ENCODE measurements at regions not wholly inside any gene's neighbourhood (a gene's known extent, or its start where the extent isn't known, plus 50 kb on each side); places are given as distances from the start of the nearest gene placed in this dataset.

DNA sequence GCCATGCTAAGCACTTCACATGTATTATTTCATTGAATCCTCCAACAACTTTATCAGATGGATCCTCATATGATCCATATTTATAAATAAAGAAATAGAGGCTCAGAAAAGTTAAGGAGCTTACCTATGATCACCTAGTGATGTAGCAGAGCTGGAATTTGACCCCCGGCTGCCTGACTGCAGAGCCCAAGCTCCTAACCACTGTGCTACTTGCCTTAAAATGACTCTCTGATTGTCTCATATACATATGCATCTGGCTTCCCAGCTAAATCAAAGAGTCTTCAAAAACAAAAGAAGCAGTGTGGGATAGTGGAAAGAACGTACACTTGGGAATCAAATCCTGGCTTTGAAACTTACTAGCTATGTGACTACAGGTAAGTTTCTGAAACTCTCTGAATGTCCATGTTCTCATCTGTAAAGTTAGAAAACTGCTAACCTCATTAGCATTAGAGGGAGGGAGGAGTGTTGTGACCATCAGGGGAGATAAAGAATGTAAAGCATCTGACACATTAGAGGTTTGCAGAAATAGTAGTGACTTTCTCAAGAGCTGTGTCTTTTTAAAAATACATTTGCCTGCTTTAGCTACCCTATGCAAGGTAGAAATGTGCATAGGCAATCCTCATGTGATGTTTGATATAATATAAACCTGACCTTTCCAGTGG lies 67.2 kb upstream of the BARHL2 start:
- H3K36me3 Mint-ChIP-seq (ENCODE audit: low read depth): peaks cover 2% of the 10 kb centered on the region
- peaks cover 29% of the 10 kb centered on the region for H3K27me3 Mint-ChIP-seq
- no peaks in the 10 kb centered on the region for H3K4me1 Mint-ChIP-seq
- ATAC-seq (no peak), DNase-seq (no peak)
- H3K9me3 ChIP-seq (ENCODE audit: control insufficient read depth, low read length, poor library complexity, severe bottlenecking): no peaks in the 10 kb centered on the region
- no peak overlapping the region for H3K27ac Mint-ChIP-seq
- H3K4me3 Mint-ChIP-seq: no peak overlapping the region

DNA sequence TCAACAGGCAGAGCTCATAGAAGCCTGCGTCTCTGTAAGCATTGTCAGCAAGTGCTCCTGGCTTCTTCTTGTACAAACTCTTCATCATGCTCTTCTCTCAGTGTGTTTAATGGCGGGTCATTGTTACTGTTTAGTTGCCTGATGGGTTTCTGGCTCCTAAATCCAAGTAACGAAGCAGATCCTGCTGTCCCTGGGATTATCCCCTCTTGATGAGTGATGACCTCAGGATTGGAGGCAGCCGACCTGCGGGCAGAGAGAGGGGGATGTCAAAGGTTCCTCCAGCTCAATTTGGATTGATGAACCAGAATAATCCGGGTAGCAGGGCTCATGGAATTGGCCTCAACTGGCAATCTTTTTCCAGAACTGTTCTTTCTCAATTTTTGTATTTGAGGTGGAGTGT lies 66.1 kb upstream of the BARHL2 start:
- no peak for DNase-seq
- Mint-ChIP-seq H3K4me1 (no peaks in the 10 kb centered on the region), H3K27me3 (peaks cover 29% of the 10 kb centered on the region), H3K27ac (no peak overlapping the region), H3K36me3 (ENCODE audit: low read depth) (peaks cover 2% of the 10 kb centered on the region), H3K4me3 (no peak overlapping the region)
- H3K9me3 ChIP-seq (ENCODE audit: control insufficient read depth, low read length, poor library complexity, severe bottlenecking): no peaks in the 10 kb centered on the region
- ATAC-seq: no peak

DNA sequence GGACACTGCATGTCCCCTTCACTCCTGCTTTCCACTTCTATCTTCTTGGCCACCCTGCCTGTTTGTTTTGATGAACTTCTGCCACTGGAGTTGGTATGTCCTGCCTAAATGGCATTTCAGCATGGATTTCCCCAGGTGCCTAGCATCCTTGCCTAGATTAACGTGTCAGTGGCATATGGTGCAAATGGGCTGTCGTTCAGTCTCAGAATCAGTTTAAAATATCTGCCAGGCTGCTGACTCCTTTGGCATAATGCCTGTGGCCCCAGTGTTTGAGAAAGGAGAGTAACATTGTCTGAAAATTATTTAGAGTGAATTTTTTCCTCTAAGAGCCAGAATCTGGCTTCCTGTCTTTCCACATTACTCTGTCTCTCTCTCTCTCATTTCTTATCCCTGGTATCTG lies 64.9 kb upstream of the BARHL2 start:
- Mint-ChIP-seq H3K4me1 (no peaks in the 10 kb centered on the region), H3K27ac (no peak overlapping the region), H3K27me3 (peaks cover 29% of the 10 kb centered on the region), H3K36me3 (ENCODE audit: low read depth) (peaks cover 2% of the 10 kb centered on the region), H3K4me3 (no peak overlapping the region)
- DNase-seq: no peak
- no peak for ATAC-seq
- no peaks in the 10 kb centered on the region for H3K9me3 ChIP-seq (ENCODE audit: control insufficient read depth, low read length, poor library complexity, severe bottlenecking)

DNA sequence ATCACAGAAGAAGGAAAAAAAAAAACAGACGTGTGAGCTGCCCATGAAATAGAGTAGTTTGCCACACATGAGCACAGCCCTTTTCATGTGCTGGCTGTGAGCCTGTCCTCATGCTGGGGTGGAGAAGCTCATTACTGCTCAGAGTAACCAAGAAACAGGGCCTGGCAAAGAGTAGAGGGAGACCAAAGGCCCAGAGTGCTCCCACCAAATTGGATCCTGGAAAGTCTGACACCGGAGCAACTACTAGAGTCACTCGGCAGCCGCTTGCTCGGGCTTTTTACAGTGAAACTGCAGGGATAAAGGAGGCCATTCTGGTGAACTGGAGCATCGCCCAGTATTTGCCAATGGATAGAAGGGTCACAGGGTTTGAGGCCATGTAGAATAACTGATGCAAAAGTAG lies 64.4 kb upstream of the BARHL2 start:
- H3K9me3 ChIP-seq (ENCODE audit: control insufficient read depth, low read length, poor library complexity, severe bottlenecking): no peaks in the 10 kb centered on the region
- Mint-ChIP-seq H3K36me3 (ENCODE audit: low read depth) (peaks cover 2% of the 10 kb centered on the region), H3K27me3 (peaks cover 29% of the 10 kb centered on the region), H3K4me1 (no peaks in the 10 kb centered on the region), H3K27ac (no peak overlapping the region), H3K4me3 (no peak overlapping the region)
- no peak for ATAC-seq
- no peak for DNase-seq

DNA sequence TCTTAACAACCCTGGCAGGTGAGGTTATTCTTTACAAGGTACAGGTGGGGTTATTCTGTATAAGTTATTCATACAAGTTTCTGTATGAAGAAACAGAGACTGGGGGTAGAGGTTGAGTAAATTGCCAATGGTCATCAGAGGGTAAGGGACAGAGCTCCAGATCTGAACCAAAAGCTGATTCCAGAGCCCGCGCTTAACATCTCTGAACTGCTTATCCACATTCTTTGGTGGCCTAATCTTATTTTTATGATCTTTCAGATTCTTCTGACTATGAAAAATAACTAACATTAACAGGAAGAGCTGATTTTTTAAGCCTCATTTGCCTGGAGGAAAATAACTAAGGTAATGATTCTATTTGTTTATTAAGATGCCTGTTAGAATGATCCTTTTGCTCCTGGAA lies 63.9 kb upstream of the BARHL2 start:
- Mint-ChIP-seq H3K27ac (no peak overlapping the region), H3K4me1 (no peaks in the 10 kb centered on the region), H3K36me3 (ENCODE audit: low read depth) (peaks cover 2% of the 10 kb centered on the region), H3K27me3 (peaks cover 29% of the 10 kb centered on the region), H3K4me3 (no peak overlapping the region)
- no peak for ATAC-seq
- DNase-seq: no peak
- no peaks in the 10 kb centered on the region for H3K9me3 ChIP-seq (ENCODE audit: control insufficient read depth, low read length, poor library complexity, severe bottlenecking)

DNA sequence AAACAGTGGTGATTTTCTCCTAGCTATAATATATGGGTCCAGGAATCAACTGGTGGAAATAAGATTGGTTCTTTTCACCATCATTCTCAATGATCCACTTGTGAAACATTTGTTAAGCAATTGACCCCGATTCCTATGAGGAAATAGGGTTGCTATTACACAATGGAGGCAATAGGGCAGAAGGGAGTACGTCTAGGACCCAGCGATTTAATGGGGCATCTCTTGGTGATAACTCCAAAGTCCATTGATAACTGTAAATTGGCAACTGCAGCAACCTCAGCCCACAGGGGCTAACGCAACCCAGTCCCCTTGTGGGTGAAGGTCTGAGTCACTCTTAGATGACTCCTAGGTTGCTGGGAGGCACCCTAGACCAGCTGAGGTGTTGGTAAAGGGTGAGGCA lies 62.5 kb upstream of the BARHL2 start:
- Mint-ChIP-seq H3K27me3 (peaks cover 33% of the 10 kb centered on the region), H3K4me3 (no peak overlapping the region), H3K4me1 (no peaks in the 10 kb centered on the region), H3K27ac (no peak overlapping the region), H3K36me3 (ENCODE audit: low read depth) (peaks cover 2% of the 10 kb centered on the region)
- peaks cover 3% of the 10 kb centered on the region for H3K9me3 ChIP-seq (ENCODE audit: control insufficient read depth, low read length, poor library complexity, severe bottlenecking)
- ATAC-seq: no peak
- DNase-seq: no peak

DNA sequence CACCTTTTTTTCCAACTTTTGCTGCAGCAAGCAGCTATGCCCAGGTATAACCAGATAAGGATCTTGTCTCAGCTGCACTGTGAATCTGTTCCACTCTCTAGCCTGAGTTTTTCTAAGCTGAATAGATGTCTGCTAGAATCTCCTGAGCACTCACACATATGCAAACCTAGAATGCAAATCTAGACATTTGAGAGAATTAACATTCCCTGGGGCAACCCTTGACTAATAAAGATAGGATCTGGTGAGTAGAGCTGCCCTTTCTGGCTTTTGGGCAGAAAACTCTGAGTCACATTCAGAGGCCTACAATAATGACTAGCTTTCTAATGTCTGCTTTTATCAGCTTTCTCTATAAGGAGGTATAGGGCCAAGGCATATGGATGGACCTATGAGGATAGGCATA lies 61.4 kb upstream of the BARHL2 start:
- Mint-ChIP-seq H3K27ac (no peak overlapping the region), H3K36me3 (ENCODE audit: low read depth) (peaks cover 2% of the 10 kb centered on the region), H3K27me3 (peaks cover 29% of the 10 kb centered on the region), H3K4me3 (no peak overlapping the region), H3K4me1 (no peaks in the 10 kb centered on the region)
- no peak for ATAC-seq
- DNase-seq: no peak
- peaks cover 3% of the 10 kb centered on the region for H3K9me3 ChIP-seq (ENCODE audit: control insufficient read depth, low read length, poor library complexity, severe bottlenecking)

DNA sequence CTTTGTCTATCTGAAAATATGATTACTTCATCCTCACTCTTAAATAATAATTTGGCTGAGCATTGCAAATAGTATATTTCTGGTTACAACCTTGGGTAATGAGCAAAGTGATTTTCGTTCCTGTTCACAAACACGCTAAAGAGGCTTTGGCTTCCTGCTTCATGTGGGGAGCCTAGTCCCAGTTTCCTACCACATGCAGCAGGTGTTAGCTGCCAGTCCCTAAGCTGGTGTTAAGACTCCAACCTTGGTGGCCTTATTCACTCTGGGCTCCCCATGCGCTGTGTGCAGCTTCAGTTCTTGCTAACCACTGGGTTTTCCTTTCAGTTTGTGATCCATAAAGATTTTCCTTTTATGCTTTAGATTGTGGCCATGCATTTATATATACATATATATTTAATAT lies 56.7 kb upstream of the BARHL2 start:
- ATAC-seq (no peak), DNase-seq (no peak)
- Mint-ChIP-seq H3K36me3 (ENCODE audit: low read depth) (no peaks in the 10 kb centered on the region), H3K27me3 (peaks cover 35% of the 10 kb centered on the region), H3K27ac (no peak overlapping the region), H3K4me1 (no peaks in the 10 kb centered on the region), H3K4me3 (no peak overlapping the region)
- H3K9me3 ChIP-seq (ENCODE audit: control insufficient read depth, low read length, poor library complexity, severe bottlenecking): peaks cover 6% of the 10 kb centered on the region

DNA sequence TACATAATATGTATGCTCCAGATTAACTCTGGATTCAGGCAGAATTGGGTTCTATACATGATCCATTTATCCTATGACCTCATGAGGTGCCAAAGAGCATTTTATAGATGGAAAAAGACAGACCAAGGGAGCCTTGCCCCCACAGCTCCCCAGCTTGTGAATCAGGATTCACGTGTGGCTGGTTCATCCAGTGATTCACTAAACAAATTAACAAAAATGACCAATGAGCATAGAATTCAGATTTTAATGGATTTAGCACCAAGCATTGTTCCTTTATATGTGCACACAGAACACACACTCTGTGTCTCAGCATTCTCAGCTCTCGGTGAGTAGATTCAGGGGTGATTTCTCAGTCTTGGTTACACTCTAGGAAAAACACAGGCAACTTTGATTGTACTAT lies 51.7 kb upstream of the BARHL2 start:
- H3K4me3 Mint-ChIP-seq: no peak overlapping the region
- no peak overlapping the region for H3K27ac Mint-ChIP-seq
- DNase-seq (no peak), ATAC-seq (no peak)
- H3K9me3 ChIP-seq (ENCODE audit: control insufficient read depth, low read length, poor library complexity, severe bottlenecking): peaks cover 3% of the 10 kb centered on the region
- no peaks in the 10 kb centered on the region for H3K36me3 Mint-ChIP-seq (ENCODE audit: low read depth)
- H3K27me3 Mint-ChIP-seq: peaks cover 47% of the 10 kb centered on the region
- no peaks in the 10 kb centered on the region for H3K4me1 Mint-ChIP-seq

DNA sequence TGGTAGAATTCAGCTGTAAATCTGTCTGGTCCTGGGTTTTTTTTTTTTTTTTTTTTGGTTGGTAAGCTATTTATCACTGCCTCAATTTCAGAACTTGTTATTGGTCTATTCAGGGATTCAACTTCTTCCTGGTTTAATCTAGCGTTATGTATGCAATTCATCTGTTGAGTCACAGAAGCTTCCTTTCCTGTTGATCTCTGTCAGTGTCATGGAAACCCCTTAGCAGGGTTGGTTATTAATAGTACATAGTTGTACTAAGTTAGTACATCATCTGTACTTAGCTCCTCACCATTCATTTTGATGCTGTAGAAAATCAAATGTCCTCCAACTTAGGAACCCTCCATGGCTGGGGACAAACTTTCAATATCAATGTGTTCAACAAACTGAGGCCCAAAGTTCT lies 51.0 kb upstream of the BARHL2 start:
- H3K9me3 ChIP-seq (ENCODE audit: control insufficient read depth, low read length, poor library complexity, severe bottlenecking): peaks cover 3% of the 10 kb centered on the region
- Mint-ChIP-seq H3K36me3 (ENCODE audit: low read depth) (no peaks in the 10 kb centered on the region), H3K27me3 (peaks cover 51% of the 10 kb centered on the region), H3K4me1 (no peaks in the 10 kb centered on the region), H3K27ac (no peak overlapping the region), H3K4me3 (no peak overlapping the region)
- DNase-seq (no peak), ATAC-seq (no peak)

All from T-helper 17 cell (primary cell).